ENCODE measurements at regions not wholly inside any gene's neighbourhood (a gene's known extent, or its start where the extent isn't known, plus 50 kb on each side); places are given as distances from the start of the nearest gene placed in this dataset.
"Not testable (repeated sequence)": the region's sequence is repeated elsewhere in the genome, so short reads cannot be mapped to it uniquely, and the experiment has no call there.

DNA sequence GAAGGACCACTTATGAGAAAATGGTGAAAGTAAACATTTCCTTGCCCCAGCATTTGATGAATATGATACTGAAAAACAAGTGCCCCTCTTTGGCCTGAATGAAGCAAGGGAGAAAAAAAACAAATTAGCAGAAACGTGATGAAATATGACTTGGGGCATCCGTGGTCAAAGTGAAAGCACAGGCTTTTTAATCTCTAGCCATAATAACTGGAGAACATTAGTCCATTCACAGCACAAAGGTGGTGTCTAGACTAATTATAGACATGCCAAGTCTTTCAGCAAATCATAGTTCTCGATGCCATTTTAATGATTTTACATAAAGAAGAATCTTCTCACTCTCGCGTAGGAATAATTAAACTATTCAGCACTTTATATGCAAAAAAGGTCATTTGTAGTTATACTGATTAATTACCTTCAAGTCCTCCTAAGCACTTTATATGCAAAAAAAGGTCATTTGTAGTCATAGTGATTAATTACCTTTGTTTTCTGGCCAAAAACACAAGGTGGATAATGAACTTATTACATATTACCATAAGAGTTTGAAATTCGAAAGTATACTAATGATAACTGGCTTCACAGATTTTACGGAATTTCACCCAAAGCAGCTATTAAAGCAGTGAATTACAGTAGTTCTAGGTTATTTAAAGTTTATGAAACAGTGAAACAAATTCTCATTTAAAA lies 121.6 kb downstream of the ZNF22 start:
- TF ChIP-seq, protein P1, sequence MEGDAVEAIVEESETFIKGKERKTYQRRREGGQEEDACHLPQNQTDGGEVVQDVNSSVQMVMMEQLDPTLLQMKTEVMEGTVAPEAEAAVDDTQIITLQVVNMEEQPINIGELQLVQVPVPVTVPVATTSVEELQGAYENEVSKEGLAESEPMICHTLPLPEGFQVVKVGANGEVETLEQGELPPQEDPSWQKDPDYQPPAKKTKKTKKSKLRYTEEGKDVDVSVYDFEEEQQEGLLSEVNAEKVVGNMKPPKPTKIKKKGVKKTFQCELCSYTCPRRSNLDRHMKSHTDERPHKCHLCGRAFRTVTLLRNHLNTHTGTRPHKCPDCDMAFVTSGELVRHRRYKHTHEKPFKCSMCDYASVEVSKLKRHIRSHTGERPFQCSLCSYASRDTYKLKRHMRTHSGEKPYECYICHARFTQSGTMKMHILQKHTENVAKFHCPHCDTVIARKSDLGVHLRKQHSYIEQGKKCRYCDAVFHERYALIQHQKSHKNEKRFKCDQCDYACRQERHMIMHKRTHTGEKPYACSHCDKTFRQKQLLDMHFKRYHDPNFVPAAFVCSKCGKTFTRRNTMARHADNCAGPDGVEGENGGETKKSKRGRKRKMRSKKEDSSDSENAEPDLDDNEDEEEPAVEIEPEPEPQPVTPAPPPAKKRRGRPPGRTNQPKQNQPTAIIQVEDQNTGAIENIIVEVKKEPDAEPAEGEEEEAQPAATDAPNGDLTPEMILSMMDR (IDR thresholded peaks at IDR 0.05; ENCODE audit: poor library complexity): not testable (repeated sequence)
- not testable (repeated sequence) for TF ChIP-seq EZH2 (IDR thresholded peaks at IDR 0.05; ENCODE audit: borderline replicate concordance); EZH2phosphoT487 (IDR thresholded peaks at IDR 0.05; ENCODE audit: low read depth, severe bottlenecking, unreplicated experiment)

Data from hepatocyte (in vitro differentiated cells).